Mammary epithelial cell (primary cell): ENCODE measurements at regions not wholly inside any gene's neighbourhood (a gene's known extent, or its start where the extent isn't known, plus 50 kb on each side); places are given as distances from the start of the nearest gene placed in this dataset.

Source experiments
- EZH2 ChIP-seq: IDR thresholded peaks from 2 replicates; pipeline ENCODE4 v1.6.1; 2012; ENCODE audit warnings: low read length, inconsistent platforms, borderline replicate concordance
- TF ChIP-seq, protein P1 (sequence below), 2 donors: IDR thresholded peaks in 1 of 2; conservative IDR thresholded peaks in 1 of 2; 2 replicates each; pipeline ENCODE4 v1.5.1; 2011 to 2012; ENCODE audit warnings: inconsistent platforms in 2 of 2, low read length in 2 of 2, mild to moderate bottlenecking in 2 of 2, control low read depth in 1 of 2, low read depth in 1 of 2; ENCODE audit not compliant: insufficient read depth in 1 of 2; ENCODE audit errors: extremely low read depth in 1 of 2

DNA sequence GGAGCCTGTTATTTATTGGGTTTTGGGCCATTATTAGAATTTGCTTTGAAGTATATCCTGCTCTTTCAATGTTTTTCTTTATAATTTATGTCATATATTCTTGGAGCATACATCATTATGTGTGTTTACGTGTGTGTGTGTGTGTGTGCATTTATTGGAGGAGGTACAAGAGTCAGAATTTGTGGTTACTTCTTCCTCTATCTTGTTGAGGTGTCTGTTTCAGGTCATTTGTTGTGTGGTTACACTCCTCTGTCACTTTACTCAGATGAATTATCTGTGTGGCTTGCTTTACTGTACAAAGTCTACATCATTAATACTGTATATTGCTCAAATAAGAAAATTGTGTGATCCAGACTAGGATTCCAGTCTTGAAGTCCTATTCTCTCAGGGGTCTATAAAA, 1957.4 kb upstream of the TENM3 start:
- TF ChIP-seq, protein P1, sequence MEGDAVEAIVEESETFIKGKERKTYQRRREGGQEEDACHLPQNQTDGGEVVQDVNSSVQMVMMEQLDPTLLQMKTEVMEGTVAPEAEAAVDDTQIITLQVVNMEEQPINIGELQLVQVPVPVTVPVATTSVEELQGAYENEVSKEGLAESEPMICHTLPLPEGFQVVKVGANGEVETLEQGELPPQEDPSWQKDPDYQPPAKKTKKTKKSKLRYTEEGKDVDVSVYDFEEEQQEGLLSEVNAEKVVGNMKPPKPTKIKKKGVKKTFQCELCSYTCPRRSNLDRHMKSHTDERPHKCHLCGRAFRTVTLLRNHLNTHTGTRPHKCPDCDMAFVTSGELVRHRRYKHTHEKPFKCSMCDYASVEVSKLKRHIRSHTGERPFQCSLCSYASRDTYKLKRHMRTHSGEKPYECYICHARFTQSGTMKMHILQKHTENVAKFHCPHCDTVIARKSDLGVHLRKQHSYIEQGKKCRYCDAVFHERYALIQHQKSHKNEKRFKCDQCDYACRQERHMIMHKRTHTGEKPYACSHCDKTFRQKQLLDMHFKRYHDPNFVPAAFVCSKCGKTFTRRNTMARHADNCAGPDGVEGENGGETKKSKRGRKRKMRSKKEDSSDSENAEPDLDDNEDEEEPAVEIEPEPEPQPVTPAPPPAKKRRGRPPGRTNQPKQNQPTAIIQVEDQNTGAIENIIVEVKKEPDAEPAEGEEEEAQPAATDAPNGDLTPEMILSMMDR (conservative IDR thresholded peaks at IDR 0.05 in 1 of 2, IDR thresholded peaks at IDR 0.05 in 1 of 2; ENCODE audit: extremely low read depth in 1 of 2, insufficient read depth in 1 of 2, low read depth in 1 of 2, low read length in 2 of 2) = no peak
- TF ChIP-seq EZH2 = no peak
